HCEC 1CT (cell line): ENCODE measurements at regions not wholly inside any gene's neighbourhood (a gene's known extent, or its start where the extent isn't known, plus 50 kb on each side); places are given as distances from the start of the nearest gene placed in this dataset.
A peak's percentile ranks its signal among the peaks of the same experiment; 100 is the strongest.
"Not testable (repeated sequence)": the region's sequence is repeated elsewhere in the genome, so short reads cannot be mapped to it uniquely, and the experiment has no call there.

Experiments
- DNase-seq: peaks from one replicate; pipeline ENCODE4 v3.0.0-alpha.2; 2017

- DNase-seq, result no peak
Measured at GRCh38 chr3:27661797-27662196, 60.3 kb downstream of the EOMES start.

- peak; percentile 55 for DNase-seq
Measured at GRCh38 chr3:27659279-27660021, 62.7 kb downstream of the EOMES start.

- DNase-seq, result no peak
Measured at GRCh38 chr3:27658741-27659140, 63.4 kb downstream of the EOMES start.

DNA sequence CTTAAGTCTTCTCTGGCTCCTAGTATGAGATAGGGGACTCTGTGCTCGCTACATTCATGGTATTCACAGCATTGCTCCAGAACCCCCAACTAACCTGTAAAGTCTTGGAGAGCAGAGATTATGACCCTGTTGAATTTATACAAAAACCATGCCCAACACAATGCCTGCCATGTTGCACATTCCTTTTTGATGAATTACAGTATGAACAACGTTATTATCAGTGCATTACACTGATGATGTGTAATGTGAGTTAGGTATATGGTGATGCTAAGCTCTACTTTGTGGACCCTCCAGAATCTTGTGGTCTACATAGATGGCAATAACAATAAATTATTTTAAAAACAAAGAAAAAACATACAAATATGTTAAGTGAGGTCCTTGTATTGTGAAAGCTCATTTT, 64.3 kb downstream of the EOMES start:
- no peak for DNase-seq

DNA sequence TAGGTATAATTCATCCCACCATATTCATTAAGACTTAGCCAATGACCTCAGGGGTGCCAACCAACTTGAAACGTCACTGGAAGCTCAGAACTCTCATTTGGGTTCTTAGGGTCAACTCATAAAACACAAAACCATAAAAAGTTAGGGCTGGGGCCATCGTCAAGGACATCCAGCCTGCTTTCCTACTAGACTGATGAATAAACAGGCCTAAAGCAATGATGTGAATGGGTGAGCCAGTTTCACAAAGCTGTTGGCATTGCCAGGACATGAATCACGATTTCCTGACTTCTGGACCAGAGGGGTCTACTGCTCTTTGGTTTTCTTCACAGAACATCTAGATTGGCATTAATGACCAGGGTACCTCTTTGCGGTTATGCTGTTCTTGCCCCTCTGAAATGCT, 64.7 kb downstream of the EOMES start:
- DNase-seq, result no peak

GRCh38 chr3:27656790-27657189, 65.3 kb downstream of the EOMES start:
- DNase-seq, result no peak

GRCh38 chr3:27655547-27655946, 66.6 kb downstream of the EOMES start:
- DNase-seq, result no peak

- no peak for DNase-seq
Measured at GRCh38 chr3:27653803-27654558, 68.1 kb downstream of the EOMES start.

- no peak for DNase-seq
Measured at GRCh38 chr3:27649277-27649676, 72.8 kb downstream of the EOMES start.

DNA sequence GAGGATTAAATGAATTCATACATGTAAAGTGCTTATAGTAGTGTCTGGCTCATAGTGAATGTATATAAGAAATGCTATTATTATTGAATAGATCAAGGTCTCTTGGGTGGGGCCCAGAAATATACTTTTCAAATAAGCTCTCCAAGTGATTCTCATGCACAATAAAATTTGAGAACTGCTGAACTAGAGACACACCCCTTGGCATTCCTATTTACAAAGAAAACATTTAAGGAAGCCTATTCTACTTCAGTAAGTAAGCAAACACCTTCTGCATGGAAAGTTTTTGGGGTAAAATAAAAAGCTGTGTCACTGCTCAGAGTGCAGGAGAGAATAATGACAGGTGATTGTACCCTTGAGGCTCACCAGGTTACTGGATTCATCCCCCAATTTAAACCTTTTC, 75.2 kb downstream of the EOMES start:
- no peak for DNase-seq

DNA sequence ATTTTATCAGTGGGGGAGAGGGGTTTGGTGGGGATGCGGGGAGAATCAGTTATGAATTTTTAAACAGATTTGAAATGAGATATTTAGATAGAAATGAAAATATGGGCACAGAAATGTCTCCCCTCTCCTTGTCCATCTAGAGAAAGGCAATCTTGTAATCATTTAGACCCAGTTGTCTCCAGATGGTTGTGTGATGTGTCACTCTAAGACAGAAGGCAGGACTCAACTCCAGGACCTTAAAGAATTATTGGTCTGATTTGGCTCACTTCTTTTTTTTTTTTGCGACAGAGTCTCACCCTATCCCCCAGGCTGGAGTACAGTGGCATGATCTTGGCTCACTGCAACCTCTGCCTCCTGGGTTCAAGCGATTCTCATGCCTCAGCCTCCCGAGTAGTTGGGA, 77.2 kb downstream of the EOMES start:
- DNase-seq, result peak; percentile 23

DNA sequence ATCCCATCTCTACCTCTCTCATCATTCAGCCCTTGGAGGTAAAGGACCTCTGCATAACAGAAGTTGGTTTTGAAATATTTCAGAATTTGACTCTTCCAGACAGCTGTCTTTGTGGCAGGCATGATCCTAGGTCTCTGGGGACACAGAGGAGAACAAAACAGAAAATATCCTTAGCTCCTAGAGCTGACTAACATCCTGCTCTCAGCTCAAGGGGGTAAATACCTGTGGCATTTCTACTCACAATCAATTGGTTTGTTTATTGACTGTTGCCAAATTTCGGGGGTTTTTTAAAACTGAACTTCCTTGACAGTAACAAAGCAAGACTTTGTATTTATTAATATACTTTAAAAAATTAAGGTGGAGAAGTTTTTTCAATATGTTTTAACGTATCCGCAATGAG, 78.8 kb downstream of the EOMES start:
- no peak for DNase-seq

DNA sequence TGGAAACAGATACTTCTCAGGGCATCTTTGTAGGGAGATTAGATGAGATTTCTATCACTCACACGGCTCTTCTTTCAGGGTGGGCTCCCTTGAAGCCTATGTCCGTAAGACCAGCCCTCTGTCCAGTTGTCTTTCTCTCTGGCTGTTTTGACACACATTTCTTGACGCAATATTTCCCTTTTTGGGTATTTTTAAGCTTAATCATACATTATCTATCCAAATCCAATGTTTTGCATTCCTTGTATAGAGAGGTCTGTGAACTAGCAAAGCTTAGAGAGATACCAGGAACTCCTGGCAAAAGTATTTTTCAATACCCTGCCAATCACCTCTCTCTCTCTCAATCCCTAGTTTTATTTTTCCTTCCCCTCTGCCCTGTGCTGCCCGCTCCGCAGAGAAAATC, 79.3 kb downstream of the EOMES start:
- no peak for DNase-seq

- DNase-seq, result no peak
Measured at GRCh38 chr3:27641888-27642601, 80.1 kb downstream of the EOMES start.

DNA sequence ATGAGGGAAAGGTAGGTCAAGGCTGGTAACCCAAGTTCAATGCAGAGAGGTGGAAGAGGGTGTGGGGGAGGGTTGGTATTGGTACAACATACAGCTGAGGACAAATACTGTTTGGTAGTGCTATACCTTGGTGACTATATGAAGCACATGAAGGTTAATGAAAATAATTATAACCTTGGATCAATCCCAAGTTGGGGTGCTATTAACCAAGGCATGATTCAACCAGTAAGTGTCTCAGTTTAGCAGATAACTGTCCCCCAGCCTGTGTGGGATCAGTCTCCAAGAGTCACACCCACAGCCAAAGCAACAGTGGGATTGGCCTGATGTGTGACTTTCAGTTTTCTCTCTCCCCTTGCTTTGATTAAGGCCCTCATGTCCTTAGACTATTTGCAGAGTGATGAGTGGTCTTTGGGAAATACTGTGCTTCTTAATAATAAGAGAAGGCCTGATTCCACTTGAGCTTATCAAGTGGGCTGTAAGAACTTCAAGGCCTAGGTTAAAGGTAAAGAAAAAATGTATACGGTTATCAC, 80.8 kb downstream of the EOMES start:
- DNase-seq, result no peak

- no peak for DNase-seq
Measured at GRCh38 chr3:27639271-27639670, 82.9 kb downstream of the EOMES start.

GRCh38 chr3:27638594-27638993, 83.5 kb downstream of the EOMES start:
- DNase-seq, result no peak

DNA sequence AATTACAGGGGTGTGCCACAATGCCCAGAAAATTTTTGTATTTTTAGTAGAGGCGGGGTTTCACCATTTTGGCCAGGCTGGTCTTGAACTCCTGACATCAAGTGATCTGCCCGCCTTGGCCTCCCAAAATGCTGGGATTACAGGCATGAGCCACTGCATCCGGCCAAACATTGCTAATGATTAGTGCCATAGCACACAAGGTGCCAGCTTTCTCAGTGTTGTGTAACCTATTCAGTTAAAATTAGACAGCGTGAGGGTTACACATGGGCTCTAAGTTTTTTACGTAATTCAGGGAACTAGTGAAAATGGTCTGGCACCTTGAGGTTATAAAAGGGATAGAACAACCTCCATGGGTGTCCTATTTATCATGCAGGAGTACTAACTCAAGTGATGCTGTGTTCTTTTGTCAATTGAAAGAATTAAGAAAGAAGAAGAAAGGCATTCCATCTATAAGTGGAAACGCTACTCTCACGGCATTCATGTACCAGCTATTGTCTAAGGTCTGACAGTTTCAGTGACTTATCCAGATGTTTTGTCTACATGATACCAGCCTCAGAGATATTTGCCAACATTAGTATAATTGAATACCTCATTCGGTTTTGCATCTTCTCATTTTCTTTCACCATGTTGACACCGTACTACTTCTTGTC, 84.7 kb downstream of the EOMES start:
- no peak for DNase-seq

DNA sequence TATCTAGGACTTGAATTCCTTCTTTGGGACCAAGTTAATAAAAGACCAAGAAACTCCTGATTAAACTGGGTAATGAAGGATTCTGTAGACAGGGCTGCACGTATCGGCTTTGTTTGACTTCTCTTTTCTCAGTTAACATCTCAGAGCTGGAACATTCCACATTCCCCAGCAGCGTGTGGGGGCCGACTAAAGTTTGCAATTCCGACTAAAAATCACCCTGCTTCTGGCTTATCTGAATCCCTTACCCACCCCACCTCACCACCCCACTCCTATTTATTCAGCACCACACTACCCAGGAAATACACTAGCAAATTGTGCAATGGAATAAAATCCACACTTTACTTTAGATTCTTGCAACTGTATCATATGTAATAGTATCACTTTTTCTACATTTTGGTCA, 87.1 kb downstream of the EOMES start:
- not testable (repeated sequence) for DNase-seq

DNA sequence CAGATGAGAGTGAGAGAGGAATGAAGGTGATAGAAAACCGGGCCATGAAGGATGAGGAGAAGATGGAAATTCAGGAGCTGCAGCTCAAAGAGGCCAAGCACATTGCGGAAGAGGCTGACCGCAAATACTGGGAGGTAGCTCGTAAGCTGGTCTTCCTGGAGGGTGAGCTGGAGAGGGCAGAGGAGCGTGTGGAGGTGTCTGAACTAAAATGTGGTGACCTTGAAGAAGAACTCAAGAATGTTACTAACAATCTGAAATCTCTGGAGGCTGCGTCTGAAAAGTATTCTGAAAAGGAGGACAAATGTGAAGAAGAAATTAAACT, 88.9 kb downstream of the EOMES start:
- DNase-seq, result peak; percentile 56

DNA sequence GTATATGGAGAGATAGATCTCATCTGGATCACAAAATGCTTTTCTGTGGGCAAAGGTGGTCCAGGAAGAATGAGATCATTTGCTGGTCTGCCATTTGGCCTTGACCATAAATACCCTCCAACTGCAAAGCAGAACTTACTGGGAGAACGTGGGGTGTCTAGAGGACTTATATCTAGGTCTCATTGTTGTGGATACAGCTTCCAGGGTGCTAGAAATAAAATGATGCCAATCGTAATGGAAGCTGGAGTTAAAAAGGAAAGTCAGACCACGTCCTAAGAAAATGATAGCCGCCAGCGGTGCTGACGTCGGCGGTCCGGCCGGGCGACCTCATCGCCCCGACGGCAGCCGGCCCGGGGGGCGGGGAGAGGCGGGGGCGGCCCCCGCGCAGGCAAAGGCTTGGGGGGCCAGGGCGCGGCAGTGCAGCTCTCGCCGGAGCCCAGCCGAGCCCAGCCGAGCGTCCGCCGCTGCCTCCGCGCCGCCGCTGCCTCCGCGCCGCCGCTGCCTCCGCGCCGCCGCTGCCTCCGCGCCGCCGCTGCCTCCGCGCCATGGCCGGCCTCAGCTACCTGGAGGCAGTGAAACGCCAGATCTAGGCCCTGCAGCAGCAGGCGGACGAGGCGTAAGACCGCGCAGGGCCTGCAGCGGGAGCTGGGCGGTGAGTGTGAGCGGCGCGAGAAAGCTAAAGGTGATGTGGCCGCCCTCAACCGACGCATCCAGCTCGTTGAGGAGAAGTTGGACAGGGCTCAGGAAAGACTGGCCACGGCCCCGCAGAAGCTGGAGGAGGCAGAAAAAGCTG, 89.5 kb downstream of the EOMES start:
- DNase-seq, result peak; percentile 61

DNA sequence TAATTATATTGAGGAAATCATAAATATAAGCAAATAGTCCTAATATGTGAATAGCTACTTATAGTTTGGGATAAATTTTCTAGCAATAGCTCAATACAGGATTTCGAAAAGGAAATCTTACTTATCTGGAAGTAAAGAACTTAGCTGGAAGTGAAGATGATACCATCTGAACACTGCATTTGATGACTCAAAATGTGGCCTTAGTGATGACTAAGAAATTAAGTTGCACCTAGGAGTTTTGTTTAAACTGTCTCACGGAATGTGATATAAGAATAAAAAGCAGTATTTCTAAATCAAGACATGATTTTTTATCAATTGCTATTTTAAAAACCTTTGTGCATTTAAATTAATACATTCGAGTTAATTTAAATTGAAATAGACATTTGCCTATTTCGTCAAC, 91.2 kb downstream of the EOMES start:
- DNase-seq, result peak; percentile 54
